ENCODE measurements at regions not wholly inside any gene's neighbourhood (a gene's known extent, or its start where the extent isn't known, plus 50 kb on each side); places are given as distances from the start of the nearest gene placed in this dataset.

DNA sequence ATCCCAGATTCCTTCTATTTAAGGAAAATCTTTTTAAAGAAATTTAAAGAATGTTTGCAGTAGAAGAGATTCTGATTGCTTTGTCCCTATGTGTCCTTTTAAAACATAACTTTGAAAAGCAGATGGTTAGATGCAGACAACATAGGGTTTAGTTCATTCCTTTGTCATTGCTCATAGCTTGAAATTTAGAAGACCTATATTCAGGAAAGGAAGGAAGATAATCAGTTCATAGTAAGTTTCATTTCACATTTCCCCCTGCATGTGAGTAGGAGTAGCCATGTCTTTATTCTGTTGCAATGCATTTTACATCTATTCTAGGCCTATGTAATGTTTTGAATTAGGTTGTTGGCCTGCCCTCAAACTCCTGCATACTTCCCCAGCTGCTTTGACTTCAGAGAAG lies 197.9 kb upstream of the GRIK2 start:
- H2AK5ac ChIP-seq (ENCODE audit: insufficient read length, low read length) = no peak overlapping the region
- Mint-ChIP-seq H3K4me1 (no peaks in the 10 kb centered on the region), H3K9me3 (peaks cover 0 to 2% of the 10 kb centered on the region in 2 experiments; a peak in 1 of 5 replicates), H3K4me3 (no peak overlapping the region), H3K27me3 (ENCODE audit: low read depth) (no peaks in the 10 kb centered on the region), H3K27ac (no peak overlapping the region), H3K36me3 (ENCODE audit: insufficient read depth in 1 of 3, low read depth in 3 of 3) (no peaks in the 10 kb centered on the region)
- H3K18ac ChIP-seq (ENCODE audit: insufficient read length, low read depth, low read length) = no peak overlapping the region
- H3K4ac ChIP-seq (ENCODE audit: low read depth, low read length) = no peak overlapping the region
- no peaks in the 10 kb centered on the region for H3K9me3 ChIP-seq (ENCODE audit: control insufficient read depth, low read depth, low read length)
- no peaks in the 10 kb centered on the region for H3K79me1 ChIP-seq (ENCODE audit: insufficient read depth, low read depth, low read length, poor library complexity, severe bottlenecking)
- DNase-seq = no peak
- no peak overlapping the region for H4K5ac ChIP-seq (ENCODE audit: insufficient read length, low read depth, low read length)
- H3K23ac ChIP-seq (ENCODE audit: insufficient read length, low read depth, low read length) = no peak overlapping the region
- H2BK20ac ChIP-seq (ENCODE audit: low read depth, low read length, poor library complexity, severe bottlenecking) = no peak overlapping the region
- H3K23me2 ChIP-seq (ENCODE audit: insufficient read length, low read depth, low read length, poor library complexity, severe bottlenecking) = no peaks in the 10 kb centered on the region
- H4K91ac ChIP-seq (ENCODE audit: insufficient read length, low read depth, low read length) = no peak overlapping the region
- TF ChIP-seq, protein P1, sequence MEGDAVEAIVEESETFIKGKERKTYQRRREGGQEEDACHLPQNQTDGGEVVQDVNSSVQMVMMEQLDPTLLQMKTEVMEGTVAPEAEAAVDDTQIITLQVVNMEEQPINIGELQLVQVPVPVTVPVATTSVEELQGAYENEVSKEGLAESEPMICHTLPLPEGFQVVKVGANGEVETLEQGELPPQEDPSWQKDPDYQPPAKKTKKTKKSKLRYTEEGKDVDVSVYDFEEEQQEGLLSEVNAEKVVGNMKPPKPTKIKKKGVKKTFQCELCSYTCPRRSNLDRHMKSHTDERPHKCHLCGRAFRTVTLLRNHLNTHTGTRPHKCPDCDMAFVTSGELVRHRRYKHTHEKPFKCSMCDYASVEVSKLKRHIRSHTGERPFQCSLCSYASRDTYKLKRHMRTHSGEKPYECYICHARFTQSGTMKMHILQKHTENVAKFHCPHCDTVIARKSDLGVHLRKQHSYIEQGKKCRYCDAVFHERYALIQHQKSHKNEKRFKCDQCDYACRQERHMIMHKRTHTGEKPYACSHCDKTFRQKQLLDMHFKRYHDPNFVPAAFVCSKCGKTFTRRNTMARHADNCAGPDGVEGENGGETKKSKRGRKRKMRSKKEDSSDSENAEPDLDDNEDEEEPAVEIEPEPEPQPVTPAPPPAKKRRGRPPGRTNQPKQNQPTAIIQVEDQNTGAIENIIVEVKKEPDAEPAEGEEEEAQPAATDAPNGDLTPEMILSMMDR (conservative IDR thresholded peaks at IDR 0.05) = no peak
- H3K56ac ChIP-seq (ENCODE audit: insufficient read length, low read depth, low read length) = no peak overlapping the region
- no peak overlapping the region for H2BK120ac ChIP-seq (ENCODE audit: low read depth, low read length, poor library complexity, severe bottlenecking)
- H2BK12ac ChIP-seq (ENCODE audit: insufficient read length, low read depth, low read length) = no peak overlapping the region
- H2BK15ac ChIP-seq (ENCODE audit: low read depth, low read length) = no peak overlapping the region
- H4K8ac ChIP-seq (replicated peaks; ENCODE audit: insufficient read length, low read depth, low read length) = no peak overlapping the region
- no peak overlapping the region for H3K4me2 ChIP-seq (ENCODE audit: insufficient read depth, insufficient read length, low read length)
- H3K27ac ChIP-seq (ENCODE audit: insufficient read length, low read depth, low read length) = no peak overlapping the region
- no peaks in the 10 kb centered on the region; the same call in 1 of the 2 replicates for H3K4me1 ChIP-seq (ENCODE audit: insufficient read depth, low read length)
- H3K9ac ChIP-seq (ENCODE audit: extremely low read depth, insufficient read length, low read length) = no peak overlapping the region
- H3K27me3 ChIP-seq (ENCODE audit: insufficient read depth, low read length) = no peaks in the 10 kb centered on the region
- no peak overlapping the region for H3K14ac ChIP-seq (ENCODE audit: insufficient read depth, low read length)
- H3K79me2 ChIP-seq (ENCODE audit: insufficient read depth, low read length) = no peaks in the 10 kb centered on the region
- no peaks in the 10 kb centered on the region for H4K20me1 ChIP-seq (ENCODE audit: control insufficient read depth, insufficient read depth, insufficient read length)
- no peak overlapping the region for H3T11ph ChIP-seq (ENCODE audit: low read length)
- H2BK5ac ChIP-seq (ENCODE audit: insufficient read length, low read length) = no peak overlapping the region
- H2AFZ ChIP-seq (ENCODE audit: low read length) = no peak overlapping the region

All from H9 (cell line).